GM12872 (cell line): ENCODE measurements at regions not wholly inside any gene's neighbourhood (a gene's known extent, or its start where the extent isn't known, plus 50 kb on each side); places are given as distances from the start of the nearest gene placed in this dataset.

Source experiments
- TF ChIP-seq, protein P1 (sequence below): IDR thresholded peaks from 3 replicates; pipeline ENCODE4 v1.5.1; 2011; ENCODE audit warnings: low read depth, mild to moderate bottlenecking, low read length, moderate library complexity; ENCODE audit not compliant: insufficient read depth

DNA sequence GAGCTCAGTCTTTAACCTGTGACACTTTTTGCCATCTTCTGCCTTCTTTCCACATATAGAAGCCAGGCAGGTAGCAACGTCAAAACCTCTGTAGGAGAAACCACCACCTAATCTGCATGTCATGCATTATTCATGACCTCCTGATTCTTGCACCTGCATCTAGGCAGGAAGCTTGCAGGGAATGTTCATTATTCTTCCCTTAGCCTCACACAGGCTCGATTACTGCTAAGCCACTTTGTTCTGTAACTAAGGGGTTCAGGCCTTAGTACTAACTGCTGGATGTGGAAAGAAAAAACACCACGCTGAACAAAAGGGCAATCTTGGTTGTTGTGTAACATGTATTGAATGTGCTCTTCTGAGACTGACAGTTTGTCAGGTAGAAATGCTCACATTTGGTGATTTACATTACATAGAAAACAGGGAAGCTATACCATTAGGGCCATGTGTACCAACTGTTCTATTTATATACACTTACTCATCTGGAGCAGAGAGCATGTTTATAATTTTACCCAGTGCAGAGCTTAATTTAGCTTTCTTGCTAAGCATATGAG, 366.9 kb downstream of the KLF12 start:
- TF ChIP-seq, protein P1, sequence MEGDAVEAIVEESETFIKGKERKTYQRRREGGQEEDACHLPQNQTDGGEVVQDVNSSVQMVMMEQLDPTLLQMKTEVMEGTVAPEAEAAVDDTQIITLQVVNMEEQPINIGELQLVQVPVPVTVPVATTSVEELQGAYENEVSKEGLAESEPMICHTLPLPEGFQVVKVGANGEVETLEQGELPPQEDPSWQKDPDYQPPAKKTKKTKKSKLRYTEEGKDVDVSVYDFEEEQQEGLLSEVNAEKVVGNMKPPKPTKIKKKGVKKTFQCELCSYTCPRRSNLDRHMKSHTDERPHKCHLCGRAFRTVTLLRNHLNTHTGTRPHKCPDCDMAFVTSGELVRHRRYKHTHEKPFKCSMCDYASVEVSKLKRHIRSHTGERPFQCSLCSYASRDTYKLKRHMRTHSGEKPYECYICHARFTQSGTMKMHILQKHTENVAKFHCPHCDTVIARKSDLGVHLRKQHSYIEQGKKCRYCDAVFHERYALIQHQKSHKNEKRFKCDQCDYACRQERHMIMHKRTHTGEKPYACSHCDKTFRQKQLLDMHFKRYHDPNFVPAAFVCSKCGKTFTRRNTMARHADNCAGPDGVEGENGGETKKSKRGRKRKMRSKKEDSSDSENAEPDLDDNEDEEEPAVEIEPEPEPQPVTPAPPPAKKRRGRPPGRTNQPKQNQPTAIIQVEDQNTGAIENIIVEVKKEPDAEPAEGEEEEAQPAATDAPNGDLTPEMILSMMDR: no peak

DNA sequence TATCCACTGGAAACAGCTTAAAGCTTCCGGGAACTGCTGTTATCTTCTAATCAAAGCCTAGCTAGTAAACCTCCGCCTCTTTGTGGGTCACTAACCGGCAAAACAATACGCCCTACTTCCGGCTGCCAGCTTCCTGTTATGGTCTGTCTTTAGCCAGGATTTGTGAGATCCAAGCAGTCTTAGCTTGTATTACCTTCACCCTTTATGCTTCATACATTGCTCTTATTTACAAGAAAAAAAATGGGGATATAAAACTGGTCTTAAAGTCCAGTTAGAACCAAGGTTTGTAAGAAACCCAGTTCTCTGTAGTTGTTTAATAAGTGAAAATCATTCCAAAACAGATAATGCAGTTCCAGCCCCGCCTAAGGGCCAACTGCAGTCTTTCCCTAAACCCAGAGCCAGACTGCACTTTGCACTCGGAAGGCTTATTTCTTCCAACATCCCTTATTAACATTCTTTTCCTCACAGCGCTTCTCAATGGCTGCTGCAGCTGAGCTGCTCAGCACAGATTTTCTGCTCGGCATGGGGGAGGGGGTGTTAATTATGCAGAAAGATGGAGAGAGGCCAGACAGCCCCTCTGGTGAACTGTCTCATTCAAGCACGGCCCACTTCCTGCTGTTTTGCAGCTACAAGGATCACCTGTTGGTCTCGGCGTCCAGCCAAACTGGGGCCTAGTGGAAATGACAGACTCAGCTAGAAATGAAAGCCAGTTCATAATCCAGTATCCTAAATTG, 368.4 kb downstream of the KLF12 start:
- TF ChIP-seq, protein P1: no peak

DNA sequence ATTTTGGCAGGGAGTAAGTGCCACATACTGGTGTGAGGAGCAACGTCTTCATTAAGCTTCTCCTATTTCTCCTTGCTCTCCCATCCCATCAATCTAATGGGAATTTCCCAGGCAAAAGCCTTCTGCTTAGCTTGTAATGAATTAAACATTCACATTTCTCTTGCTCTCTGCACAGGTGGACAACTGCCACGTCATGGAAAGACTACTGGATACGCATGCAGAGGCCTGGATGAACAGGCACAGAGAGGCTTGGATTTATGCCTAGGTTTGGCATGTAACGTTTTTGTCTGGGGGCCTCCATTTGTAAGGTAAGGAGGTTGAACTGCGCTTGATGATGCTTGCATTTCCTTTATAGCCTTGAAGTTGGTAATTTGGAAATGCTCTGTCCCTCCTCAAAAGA, 374.8 kb downstream of the KLF12 start:
- TF ChIP-seq, protein P1: no peak

DNA sequence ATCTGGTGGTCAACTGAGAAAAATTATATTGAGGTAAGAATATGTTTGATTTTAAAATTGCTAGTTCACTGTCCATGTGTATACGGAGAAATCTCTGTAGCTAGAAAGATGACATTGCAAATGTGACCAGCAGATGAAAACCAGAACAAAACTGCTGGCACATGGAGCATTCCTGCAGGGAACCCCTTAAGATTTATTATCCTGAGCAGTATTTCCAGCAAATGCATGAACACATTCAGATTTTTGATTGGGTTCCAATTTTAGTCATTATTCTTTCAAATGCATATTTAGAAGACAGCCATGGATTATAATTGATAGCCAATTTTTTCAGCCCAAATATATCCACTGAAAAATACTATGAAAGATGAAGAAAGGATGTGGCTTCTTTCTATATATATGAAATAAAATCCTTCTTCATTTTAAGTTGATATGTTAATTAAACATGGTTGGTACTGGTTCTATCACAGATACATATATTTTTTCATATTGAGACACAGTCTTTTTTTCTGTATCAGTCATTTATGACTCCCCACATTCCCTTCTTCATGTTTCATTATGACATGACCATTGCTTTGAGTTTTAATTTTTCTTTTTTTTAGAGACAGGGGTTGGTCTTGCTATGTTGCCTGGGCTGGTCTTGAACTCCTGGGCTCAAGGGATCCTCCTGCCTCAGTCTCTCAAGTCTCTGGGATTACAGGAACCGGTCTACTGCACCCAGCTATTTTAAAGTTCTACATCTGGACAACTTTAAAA, 376.5 kb downstream of the KLF12 start:
- TF ChIP-seq, protein P1: no peak

DNA sequence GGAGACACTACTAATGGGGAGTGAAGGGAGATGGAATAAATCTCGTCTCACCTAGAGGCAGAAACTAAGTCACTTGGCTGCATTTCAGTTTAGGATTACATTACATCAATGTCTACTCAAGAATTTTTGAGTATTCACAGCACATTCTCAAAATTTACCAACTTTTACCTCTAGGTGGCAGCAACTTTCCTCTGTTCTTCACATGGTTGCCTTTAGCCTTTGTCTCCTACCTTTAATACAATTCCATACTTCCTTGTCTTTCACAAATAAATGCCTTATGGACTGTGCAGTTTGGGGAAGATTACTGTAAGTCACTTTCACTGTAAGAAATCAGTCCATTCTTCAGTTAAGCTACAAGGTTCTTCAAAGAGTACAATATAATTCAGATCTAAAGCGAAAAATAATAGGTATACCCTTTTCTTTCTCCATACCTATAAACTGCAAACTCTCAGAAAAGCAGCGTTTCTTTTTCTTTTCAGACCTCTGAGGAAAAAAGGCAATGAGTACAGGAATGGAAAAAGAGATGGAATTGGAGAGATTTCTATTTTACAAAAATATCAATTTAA, 379.4 kb downstream of the KLF12 start:
- TF ChIP-seq, protein P1: peak; percentile 70

DNA sequence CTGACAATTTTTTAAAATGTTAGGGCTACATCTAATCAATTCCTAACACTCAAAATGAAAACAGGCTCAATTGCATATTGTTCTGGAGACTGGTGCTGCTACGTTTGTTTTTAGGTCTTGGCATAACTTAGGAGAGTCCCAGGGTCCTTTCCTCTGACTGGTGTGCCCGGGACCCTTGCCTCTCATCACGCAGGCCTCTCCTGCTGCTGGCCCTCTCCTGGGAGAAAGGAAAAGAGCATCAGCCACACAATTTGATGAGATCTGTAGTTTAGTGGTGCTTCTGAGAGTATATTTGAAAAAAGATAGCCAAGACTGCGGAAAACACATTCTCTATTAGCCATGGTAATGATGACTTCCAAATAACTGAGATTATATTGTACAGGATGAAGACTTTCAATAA, 380.0 kb downstream of the KLF12 start:
- TF ChIP-seq, protein P1: no peak

DNA sequence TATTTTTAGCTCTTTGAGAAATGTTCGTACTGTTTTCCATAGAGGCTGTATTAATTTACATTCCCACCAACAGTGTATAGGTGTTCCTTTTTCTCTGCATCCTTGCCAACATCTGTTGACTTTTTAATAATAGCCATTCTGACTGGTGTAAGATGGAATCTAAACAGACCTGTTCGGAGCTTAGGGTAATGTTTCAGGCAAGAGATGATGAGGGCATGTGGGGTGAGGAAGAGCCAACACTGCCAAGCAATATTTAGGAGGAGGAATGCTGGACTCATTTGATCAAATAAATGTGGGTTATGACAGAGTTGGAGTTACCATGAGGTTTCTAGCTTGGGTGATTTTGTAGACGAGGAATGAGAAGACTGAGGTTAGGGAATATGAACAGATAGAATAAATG, 382.9 kb downstream of the KLF12 start:
- TF ChIP-seq, protein P1: no peak
